ENCODE measurements at regions not wholly inside any gene's neighbourhood (a gene's known extent, or its start where the extent isn't known, plus 50 kb on each side); places are given as distances from the start of the nearest gene placed in this dataset.

DNA sequence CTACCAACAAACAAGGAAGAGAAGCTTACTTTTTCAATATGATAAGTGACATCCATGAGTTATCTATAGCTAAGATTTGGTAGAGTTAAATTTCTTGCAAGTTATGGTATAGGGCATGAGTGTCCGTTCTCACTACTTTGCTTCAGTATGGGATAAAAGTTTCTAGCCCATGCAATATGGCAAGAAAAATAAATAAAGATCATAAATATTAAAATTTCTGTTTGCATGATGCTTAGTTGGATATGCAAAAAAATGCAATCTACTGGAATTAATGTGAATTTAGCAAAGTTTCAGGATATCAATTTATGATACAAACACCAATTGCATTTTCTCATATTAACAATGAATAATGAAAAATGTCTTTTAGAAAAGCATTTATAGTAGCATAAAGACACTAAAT, 148.7 kb upstream of the ADARB2 start:
- no peak overlapping the region for H3K27ac Mint-ChIP-seq
- peaks cover 36% of the 10 kb centered on the region for H3K9me3 Mint-ChIP-seq
- DNase-seq (ENCODE audit: low spot score) (no peak), ATAC-seq (no peak)
- no peaks in the 10 kb centered on the region for H3K4me1 Mint-ChIP-seq
- TF ChIP-seq ELF4 (CRISPR knock-in tag; IDR thresholded peaks at IDR 0.05; ENCODE audit: low read depth) = no peak
- no peak for TF ChIP-seq NFE2L1 (CRISPR knock-in tag; IDR thresholded peaks at IDR 0.05)
- no peak for TF ChIP-seq SP1 (CRISPR knock-in tag; conservative IDR thresholded peaks at IDR 0.05)
- no peak for TF ChIP-seq MXD4 (CRISPR knock-in tag; IDR thresholded peaks at IDR 0.05; ENCODE audit: borderline replicate concordance)
- no peak for TF ChIP-seq KAT7 (CRISPR knock-in tag; IDR thresholded peaks at IDR 0.05; ENCODE audit: borderline replicate concordance)
- TF ChIP-seq ZNF396 (CRISPR knock-in tag; IDR thresholded peaks at IDR 0.05; ENCODE audit: borderline replicate concordance) = no peak
- TF ChIP-seq, protein P1, sequence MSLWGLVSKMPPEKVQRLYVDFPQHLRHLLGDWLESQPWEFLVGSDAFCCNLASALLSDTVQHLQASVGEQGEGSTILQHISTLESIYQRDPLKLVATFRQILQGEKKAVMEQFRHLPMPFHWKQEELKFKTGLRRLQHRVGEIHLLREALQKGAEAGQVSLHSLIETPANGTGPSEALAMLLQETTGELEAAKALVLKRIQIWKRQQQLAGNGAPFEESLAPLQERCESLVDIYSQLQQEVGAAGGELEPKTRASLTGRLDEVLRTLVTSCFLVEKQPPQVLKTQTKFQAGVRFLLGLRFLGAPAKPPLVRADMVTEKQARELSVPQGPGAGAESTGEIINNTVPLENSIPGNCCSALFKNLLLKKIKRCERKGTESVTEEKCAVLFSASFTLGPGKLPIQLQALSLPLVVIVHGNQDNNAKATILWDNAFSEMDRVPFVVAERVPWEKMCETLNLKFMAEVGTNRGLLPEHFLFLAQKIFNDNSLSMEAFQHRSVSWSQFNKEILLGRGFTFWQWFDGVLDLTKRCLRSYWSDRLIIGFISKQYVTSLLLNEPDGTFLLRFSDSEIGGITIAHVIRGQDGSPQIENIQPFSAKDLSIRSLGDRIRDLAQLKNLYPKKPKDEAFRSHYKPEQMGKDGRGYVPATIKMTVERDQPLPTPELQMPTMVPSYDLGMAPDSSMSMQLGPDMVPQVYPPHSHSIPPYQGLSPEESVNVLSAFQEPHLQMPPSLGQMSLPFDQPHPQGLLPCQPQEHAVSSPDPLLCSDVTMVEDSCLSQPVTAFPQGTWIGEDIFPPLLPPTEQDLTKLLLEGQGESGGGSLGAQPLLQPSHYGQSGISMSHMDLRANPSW (CRISPR knock-in tag; conservative IDR thresholded peaks at IDR 0.05; ENCODE audit: low read depth) = no peak
- TF ChIP-seq TEAD1 (CRISPR knock-in tag; IDR thresholded peaks at IDR 0.05) = no peak
- TF ChIP-seq, protein P2, sequence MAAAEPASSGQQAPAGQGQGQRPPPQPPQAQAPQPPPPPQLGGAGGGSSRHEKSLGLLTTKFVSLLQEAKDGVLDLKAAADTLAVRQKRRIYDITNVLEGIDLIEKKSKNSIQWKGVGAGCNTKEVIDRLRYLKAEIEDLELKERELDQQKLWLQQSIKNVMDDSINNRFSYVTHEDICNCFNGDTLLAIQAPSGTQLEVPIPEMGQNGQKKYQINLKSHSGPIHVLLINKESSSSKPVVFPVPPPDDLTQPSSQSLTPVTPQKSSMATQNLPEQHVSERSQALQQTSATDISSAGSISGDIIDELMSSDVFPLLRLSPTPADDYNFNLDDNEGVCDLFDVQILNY (CRISPR knock-in tag; IDR thresholded peaks at IDR 0.05) = no peak
- no peak for TF ChIP-seq GRHL2 (CRISPR knock-in tag; IDR thresholded peaks at IDR 0.05; ENCODE audit: insufficient replicate concordance, severe bottlenecking)
- TF ChIP-seq FOXP1 (CRISPR knock-in tag; IDR thresholded peaks at IDR 0.05; ENCODE audit: borderline replicate concordance) = no peak
- TF ChIP-seq ZNF138 (CRISPR knock-in tag; conservative IDR thresholded peaks at IDR 0.05) = no peak
- no peak for TF ChIP-seq JAZF1 (CRISPR knock-in tag; IDR thresholded peaks at IDR 0.05)
- TF ChIP-seq, protein P3, sequence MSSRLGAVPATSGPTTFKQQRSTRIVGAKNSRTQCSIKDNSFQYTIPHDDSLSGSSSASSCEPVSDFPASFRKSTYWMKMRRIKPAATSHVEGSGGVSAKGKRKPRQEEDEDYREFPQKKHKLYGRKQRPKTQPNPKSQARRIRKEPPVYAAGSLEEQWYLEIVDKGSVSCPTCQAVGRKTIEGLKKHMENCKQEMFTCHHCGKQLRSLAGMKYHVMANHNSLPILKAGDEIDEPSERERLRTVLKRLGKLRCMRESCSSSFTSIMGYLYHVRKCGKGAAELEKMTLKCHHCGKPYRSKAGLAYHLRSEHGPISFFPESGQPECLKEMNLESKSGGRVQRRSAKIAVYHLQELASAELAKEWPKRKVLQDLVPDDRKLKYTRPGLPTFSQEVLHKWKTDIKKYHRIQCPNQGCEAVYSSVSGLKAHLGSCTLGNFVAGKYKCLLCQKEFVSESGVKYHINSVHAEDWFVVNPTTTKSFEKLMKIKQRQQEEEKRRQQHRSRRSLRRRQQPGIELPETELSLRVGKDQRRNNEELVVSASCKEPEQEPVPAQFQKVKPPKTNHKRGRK (CRISPR knock-in tag; IDR thresholded peaks at IDR 0.05; ENCODE audit: borderline replicate concordance) = no peak
- TF ChIP-seq, protein P4, sequence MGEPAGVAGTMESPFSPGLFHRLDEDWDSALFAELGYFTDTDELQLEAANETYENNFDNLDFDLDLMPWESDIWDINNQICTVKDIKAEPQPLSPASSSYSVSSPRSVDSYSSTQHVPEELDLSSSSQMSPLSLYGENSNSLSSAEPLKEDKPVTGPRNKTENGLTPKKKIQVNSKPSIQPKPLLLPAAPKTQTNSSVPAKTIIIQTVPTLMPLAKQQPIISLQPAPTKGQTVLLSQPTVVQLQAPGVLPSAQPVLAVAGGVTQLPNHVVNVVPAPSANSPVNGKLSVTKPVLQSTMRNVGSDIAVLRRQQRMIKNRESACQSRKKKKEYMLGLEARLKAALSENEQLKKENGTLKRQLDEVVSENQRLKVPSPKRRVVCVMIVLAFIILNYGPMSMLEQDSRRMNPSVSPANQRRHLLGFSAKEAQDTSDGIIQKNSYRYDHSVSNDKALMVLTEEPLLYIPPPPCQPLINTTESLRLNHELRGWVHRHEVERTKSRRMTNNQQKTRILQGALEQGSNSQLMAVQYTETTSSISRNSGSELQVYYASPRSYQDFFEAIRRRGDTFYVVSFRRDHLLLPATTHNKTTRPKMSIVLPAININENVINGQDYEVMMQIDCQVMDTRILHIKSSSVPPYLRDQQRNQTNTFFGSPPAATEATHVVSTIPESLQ (CRISPR knock-in tag; IDR thresholded peaks at IDR 0.05) = no peak
- TF ChIP-seq MYBL2 (CRISPR knock-in tag; IDR thresholded peaks at IDR 0.05) = no peak
- no peak for TF ChIP-seq RORB (CRISPR knock-in tag; IDR thresholded peaks at IDR 0.05)
- peaks cover 22% of the 10 kb centered on the region for H3K27me3 Mint-ChIP-seq (ENCODE audit: low read depth)
- POLR2A ChIA-PET = no interaction called here
- H3K4me3 Mint-ChIP-seq = no peak overlapping the region
- CTCF ChIA-PET = no interaction called here
- H3K36me3 Mint-ChIP-seq = peaks cover 23% of the 10 kb centered on the region

DNA sequence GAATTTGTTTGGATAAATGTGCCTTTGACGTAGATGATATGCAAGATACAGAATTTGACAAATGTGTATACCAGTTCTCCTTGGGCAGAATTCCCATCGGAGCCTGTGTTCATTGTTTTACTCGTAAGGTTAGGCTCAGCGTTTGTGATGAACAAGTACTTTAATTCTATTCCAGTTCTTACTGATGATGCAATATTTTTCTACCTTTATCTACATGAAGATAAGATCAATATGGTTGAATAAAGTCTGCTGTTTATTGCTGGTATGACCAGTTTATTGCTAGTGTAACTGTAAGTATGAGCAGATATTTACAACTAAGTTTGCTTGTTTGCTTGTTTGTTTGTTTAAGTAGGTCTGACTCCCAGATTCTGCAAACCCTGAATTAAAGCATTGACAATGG, 145.4 kb upstream of the ADARB2 start:
- no peak overlapping the region for H3K27ac Mint-ChIP-seq
- H3K9me3 Mint-ChIP-seq = peaks cover 23% of the 10 kb centered on the region
- no peak overlapping the region for H3K4me3 Mint-ChIP-seq
- ChIA-PET POLR2A (no interaction called here), CTCF (interaction anchor here (0.5 kb wide), 1 partner anchor 1110 kb away, joined by 3 read pairs; no protein-coding TSS in a partner anchor)
- peaks cover 18% of the 10 kb centered on the region for H3K36me3 Mint-ChIP-seq
- ATAC-seq (no peak), DNase-seq (ENCODE audit: low spot score) (no peak)
- H3K4me1 Mint-ChIP-seq = no peaks in the 10 kb centered on the region
- peaks cover 31% of the 10 kb centered on the region for H3K27me3 Mint-ChIP-seq (ENCODE audit: low read depth)
- TF ChIP-seq TP53 (CRISPR knock-in tag; IDR thresholded peaks at IDR 0.05) (no peak), ZNF219 (CRISPR knock-in tag; IDR thresholded peaks at IDR 0.05; ENCODE audit: borderline replicate concordance) (no peak), ZNF396 (CRISPR knock-in tag; IDR thresholded peaks at IDR 0.05; ENCODE audit: borderline replicate concordance) (no peak), FOXJ3 (CRISPR knock-in tag; IDR thresholded peaks at IDR 0.05; ENCODE audit: borderline replicate concordance) (no peak), ETV6 (CRISPR knock-in tag; IDR thresholded peaks at IDR 0.05) (no peak), JUN (CRISPR knock-in tag; IDR thresholded peaks at IDR 0.05) (no peak)
- TF ChIP-seq, protein P1 (CRISPR knock-in tag; conservative IDR thresholded peaks at IDR 0.05; ENCODE audit: low read depth) = no peak
- TF ChIP-seq, protein P5, sequence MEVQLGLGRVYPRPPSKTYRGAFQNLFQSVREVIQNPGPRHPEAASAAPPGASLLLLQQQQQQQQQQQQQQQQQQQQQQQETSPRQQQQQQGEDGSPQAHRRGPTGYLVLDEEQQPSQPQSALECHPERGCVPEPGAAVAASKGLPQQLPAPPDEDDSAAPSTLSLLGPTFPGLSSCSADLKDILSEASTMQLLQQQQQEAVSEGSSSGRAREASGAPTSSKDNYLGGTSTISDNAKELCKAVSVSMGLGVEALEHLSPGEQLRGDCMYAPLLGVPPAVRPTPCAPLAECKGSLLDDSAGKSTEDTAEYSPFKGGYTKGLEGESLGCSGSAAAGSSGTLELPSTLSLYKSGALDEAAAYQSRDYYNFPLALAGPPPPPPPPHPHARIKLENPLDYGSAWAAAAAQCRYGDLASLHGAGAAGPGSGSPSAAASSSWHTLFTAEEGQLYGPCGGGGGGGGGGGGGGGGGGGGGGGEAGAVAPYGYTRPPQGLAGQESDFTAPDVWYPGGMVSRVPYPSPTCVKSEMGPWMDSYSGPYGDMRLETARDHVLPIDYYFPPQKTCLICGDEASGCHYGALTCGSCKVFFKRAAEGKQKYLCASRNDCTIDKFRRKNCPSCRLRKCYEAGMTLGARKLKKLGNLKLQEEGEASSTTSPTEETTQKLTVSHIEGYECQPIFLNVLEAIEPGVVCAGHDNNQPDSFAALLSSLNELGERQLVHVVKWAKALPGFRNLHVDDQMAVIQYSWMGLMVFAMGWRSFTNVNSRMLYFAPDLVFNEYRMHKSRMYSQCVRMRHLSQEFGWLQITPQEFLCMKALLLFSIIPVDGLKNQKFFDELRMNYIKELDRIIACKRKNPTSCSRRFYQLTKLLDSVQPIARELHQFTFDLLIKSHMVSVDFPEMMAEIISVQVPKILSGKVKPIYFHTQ (CRISPR knock-in tag; IDR thresholded peaks at IDR 0.05) = no peak
